HG03039 (cell line): ENCODE measurements at regions not wholly inside any gene's neighbourhood (a gene's known extent, or its start where the extent isn't known, plus 50 kb on each side); places are given as distances from the start of the nearest gene placed in this dataset.
A peak's percentile ranks its signal among the peaks of the same experiment; 100 is the strongest.
"Not testable (repeated sequence)": the region's sequence is repeated elsewhere in the genome, so short reads cannot be mapped to it uniquely, and the experiment has no call there.

Source experiments
- ATAC-seq: cut with Tn5 transposase; IDR thresholded peaks from one replicate; pipeline ENCODE4 v1.9.1; 2021; ENCODE audit warnings: mild to moderate bottlenecking, moderate library complexity; ENCODE audit not compliant: unreplicated experiment

- no peak for ATAC-seq
These were observed 237.6 kb upstream of the DUSP10 start for GRCh38 chr1:221979444-221980032.

- ATAC-seq = not testable (repeated sequence)
These were observed 236.9 kb upstream of the DUSP10 start for GRCh38 chr1:221978631-221979334.

GRCh38 chr1:221973787-221974186 lies 231.9 kb upstream of the DUSP10 start:
- ATAC-seq = not testable (repeated sequence)

- no peak for ATAC-seq
These were observed 230.7 kb upstream of the DUSP10 start for GRCh38 chr1:221972276-221973235.

- not testable (repeated sequence) for ATAC-seq
These were observed 229.1 kb upstream of the DUSP10 start for GRCh38 chr1:221971035-221971434.

GRCh38 chr1:221969298-221969858 lies 227.5 kb upstream of the DUSP10 start:
- not testable (repeated sequence) for ATAC-seq

- ATAC-seq = not testable (repeated sequence)
These were observed 225.6 kb upstream of the DUSP10 start for GRCh38 chr1:221967538-221967937.

- not testable (repeated sequence) for ATAC-seq
These were observed 225.0 kb upstream of the DUSP10 start for GRCh38 chr1:221966888-221967287.

GRCh38 chr1:221965891-221966290 lies 224.0 kb upstream of the DUSP10 start:
- ATAC-seq = not testable (repeated sequence)

- no peak for ATAC-seq
These were observed 223.4 kb upstream of the DUSP10 start for GRCh38 chr1:221965252-221965651.

- no peak for ATAC-seq
These were observed 221.9 kb upstream of the DUSP10 start for GRCh38 chr1:221963742-221964141.

GRCh38 chr1:221962385-221962784 lies 220.5 kb upstream of the DUSP10 start:
- ATAC-seq = no peak

GRCh38 chr1:221961532-221962292 lies 219.8 kb upstream of the DUSP10 start:
- ATAC-seq = peak; percentile 84

GRCh38 chr1:221958161-221958562 lies 216.3 kb upstream of the DUSP10 start:
- not testable (repeated sequence) for ATAC-seq

GRCh38 chr1:221957350-221957749 lies 215.5 kb upstream of the DUSP10 start:
- not testable (repeated sequence) for ATAC-seq

GRCh38 chr1:221949996-221950395 lies 208.1 kb upstream of the DUSP10 start:
- no peak for ATAC-seq

- ATAC-seq = no peak
These were observed 206.6 kb upstream of the DUSP10 start for GRCh38 chr1:221948459-221948858.

- ATAC-seq = no peak
These were observed 205.8 kb upstream of the DUSP10 start for GRCh38 chr1:221947731-221948130.

- no peak for ATAC-seq
These were observed 204.9 kb upstream of the DUSP10 start for GRCh38 chr1:221946768-221947167.

- ATAC-seq = no peak
These were observed 203.8 kb upstream of the DUSP10 start for GRCh38 chr1:221945669-221946068.
